ENCODE measurements at regions not wholly inside any gene's neighbourhood (a gene's known extent, or its start where the extent isn't known, plus 50 kb on each side); places are given as distances from the start of the nearest gene placed in this dataset.
"Not testable (repeated sequence)": the region's sequence is repeated elsewhere in the genome, so short reads cannot be mapped to it uniquely, and the experiment has no call there.

DNA sequence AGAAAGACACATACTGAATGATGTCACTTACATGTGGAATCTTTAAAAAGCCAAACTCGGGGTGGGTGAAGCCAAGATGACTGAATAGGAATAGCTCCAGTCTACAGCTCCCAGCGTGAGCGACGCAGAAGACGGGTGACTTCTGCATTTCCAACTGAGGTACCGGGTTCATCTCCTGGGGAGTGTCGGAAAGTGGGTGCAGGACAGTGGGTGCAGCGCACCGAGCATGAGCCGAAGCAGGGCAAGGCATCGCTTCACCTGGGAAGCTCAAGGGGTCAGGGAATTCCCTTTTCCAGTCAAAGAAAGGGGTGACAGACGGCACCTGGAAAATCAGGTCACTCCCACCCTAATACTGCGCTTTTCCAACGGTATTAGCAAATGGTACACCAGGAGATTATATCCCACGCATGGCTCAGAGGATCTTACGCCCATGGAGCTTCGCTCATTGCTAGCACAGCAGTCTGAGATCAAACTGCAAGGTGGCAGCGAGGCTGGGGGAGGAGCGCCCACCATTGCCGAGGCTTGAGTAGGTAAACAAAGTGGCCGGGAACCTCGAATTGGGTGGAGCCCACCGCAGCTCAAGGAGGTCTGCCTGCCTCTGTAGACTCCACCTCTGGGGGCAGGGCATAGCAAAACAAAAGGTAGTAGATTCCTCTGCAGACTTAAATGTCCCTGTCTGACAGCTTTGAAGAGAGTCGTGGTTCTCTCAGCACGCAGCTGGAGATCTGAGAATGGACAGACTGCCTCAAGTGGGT, 103.0 kb upstream of the TMEM45B start:
- TF ChIP-seq, protein P1, sequence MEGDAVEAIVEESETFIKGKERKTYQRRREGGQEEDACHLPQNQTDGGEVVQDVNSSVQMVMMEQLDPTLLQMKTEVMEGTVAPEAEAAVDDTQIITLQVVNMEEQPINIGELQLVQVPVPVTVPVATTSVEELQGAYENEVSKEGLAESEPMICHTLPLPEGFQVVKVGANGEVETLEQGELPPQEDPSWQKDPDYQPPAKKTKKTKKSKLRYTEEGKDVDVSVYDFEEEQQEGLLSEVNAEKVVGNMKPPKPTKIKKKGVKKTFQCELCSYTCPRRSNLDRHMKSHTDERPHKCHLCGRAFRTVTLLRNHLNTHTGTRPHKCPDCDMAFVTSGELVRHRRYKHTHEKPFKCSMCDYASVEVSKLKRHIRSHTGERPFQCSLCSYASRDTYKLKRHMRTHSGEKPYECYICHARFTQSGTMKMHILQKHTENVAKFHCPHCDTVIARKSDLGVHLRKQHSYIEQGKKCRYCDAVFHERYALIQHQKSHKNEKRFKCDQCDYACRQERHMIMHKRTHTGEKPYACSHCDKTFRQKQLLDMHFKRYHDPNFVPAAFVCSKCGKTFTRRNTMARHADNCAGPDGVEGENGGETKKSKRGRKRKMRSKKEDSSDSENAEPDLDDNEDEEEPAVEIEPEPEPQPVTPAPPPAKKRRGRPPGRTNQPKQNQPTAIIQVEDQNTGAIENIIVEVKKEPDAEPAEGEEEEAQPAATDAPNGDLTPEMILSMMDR (IDR thresholded peaks at IDR 0.05), result not testable (repeated sequence)
- TF ChIP-seq POLR2A (IDR thresholded peaks at IDR 0.05), result not testable (repeated sequence)
